ENCODE measurements at regions not wholly inside any gene's neighbourhood (a gene's known extent, or its start where the extent isn't known, plus 50 kb on each side); places are given as distances from the start of the nearest gene placed in this dataset.

DNA sequence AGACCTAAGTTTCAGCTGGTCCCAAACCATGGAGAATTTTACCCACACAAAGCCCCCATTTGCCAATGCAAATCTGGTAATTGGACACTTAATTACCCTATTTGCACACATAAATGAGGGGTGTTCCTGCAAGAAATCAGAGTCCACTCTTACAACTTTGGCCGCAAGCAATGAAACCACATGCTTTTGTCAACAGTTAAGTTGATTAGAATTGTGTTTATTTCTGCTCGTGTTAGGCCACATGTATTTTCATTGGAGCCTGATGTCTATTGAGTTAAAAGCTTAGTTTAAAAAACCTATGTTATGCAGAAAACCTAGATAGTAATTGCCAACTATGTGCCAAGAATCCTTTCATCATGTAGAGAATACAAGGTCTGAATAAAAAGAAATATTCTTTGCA is 153.8 kb upstream of the CMC1 start:
- DNase-seq (ENCODE audit: low read depth in 1 of 2, low spot score in 1 of 2) = no peak

DNA sequence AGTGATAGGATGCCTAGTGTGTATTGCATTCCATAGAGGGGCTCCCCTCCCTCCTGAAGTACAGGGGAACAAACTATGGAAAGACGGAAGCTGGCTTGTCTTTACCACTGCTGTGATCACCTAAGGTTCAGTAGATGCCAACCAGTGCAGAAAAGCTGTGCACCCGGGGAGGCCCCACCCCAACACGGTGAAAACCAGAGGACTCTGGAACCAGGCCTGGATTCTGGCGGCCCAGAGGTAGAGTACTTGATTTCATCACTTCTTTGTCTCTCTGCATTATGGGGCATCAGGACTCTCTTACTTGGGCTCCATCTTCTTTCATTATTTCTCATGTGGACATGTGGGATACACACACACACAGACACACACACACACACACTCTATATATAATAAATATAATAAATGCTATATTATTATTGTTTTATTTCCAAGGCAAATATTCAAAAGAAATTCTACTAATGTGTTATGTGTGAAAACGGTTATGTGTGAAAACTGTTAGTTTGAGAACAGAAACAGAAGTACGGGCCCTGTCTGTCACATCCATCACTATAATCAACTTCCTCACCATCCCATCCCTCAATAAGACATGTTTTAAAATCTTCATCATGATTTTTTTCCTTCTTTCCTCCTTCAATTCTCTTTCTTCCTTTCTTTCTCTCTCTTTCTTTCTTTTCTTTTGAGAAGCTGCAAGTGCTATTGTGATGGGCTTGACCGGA is 152.4 kb upstream of the CMC1 start:
- DNase-seq (ENCODE audit: low read depth in 1 of 2, low spot score in 1 of 2) = no peak

DNA sequence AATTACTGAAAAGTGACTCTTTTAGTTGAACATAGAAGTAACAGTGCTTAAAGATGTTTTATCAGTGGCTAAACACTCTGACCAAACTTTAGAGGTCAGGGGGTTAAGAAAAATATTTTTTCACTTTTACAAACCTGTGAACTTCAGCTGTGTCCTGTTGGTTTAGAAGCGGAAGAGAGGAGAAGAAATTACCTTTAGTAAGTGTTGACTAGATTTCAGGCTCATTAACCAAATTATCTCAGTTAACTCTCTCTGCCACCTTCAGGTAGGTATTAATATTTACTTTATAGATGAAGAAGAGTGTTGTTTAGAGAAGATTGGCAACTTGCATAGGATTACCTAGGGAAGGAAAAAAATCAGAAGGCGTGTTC is 151.9 kb upstream of the CMC1 start:
- no peak for DNase-seq (ENCODE audit: low read depth in 1 of 2, low spot score in 1 of 2)

DNA sequence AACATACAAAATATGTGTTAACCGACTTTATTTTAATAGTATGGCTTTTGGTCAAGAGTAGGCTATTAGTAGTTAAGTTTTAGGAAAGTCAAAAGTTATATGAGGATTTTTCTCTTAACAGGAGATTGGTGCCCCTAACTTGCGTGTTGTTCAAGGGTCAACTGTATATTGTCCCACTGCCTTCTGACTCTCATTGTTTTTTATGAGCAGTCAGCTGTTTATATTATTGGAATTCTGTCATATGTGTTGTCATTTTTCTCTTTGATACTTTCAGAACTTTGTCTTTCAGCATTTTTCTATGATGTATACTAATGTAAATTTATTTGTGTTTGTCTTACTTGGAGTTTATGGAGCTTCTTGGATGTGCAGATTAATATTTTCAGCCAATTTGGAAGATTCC is 142.1 kb upstream of the CMC1 start:
- DNase-seq (ENCODE audit: low read depth in 1 of 2, low spot score in 1 of 2) = no peak

DNA sequence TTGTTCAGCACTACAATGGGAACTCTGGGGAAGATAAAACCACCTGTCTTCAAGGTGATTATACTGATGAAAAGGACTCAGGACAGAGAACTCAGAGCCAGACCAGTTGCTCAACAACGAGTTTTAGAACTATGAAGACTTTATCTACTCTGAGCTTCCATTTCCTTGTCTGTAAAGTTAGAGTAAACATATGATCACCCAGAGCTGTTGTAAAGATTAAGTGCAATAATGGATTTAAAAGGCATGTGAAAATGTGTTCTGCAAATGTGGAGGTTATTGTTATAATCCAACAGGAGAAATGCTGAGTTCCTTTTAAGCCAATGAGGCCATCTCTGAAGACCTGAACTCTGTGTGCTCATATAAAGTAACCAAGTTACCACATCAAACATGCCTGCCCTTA is 139.7 kb upstream of the CMC1 start:
- DNase-seq (ENCODE audit: low read depth in 1 of 2, low spot score in 1 of 2) = no peak

DNA sequence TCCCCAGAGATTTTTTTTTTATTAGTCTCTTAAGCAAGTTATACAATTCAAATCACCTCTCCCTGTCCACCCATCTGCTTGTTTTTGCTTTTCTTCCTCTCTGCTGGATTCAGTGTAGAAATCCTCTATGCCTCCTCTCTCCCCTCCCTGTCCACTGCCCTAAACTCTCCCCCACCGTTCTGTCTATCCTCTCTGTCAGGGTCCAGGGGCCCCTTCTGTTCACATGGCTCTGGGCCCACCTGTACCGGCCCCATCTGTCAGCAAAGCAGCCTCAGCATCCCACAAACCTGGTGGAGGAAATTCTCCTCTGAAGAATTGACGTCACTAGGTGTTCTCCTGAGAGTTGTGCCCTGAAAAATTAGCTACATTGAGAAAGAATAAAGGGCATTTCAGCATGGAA is 137.6 kb upstream of the CMC1 start:
- no peak for DNase-seq (ENCODE audit: low read depth in 1 of 2, low spot score in 1 of 2)

DNA sequence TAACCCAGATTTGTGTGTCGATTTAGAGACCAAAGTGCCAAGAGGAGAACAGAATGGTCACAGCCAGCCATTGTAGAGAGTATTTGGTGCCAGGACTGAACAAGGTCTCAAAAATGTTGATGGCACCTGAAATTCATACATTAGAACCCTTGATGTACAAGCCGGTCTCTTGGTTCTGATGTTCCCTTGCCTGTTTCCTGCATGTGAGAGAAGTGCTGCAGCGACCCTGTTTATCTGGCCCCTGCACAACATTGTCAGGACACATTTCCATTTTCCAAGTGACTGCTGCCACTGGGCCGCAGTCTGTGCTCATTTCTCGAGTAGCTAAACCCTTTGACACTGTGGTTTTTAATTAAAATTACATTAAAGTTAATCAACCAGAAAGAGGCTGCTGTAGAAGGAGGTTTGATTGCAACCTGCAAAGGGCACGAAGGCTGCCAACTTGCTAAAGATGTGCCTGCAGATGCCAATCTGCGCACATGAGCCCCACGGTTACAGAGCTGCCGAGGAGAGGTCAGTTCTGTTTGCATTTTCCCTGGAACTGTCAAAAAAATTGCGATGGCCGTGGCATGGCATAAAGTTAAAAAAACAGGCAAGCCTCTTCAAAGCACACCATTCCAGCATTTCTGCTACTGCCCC is 136.4 kb upstream of the CMC1 start:
- DNase-seq (ENCODE audit: low read depth in 1 of 2, low spot score in 1 of 2) = no peak

DNA sequence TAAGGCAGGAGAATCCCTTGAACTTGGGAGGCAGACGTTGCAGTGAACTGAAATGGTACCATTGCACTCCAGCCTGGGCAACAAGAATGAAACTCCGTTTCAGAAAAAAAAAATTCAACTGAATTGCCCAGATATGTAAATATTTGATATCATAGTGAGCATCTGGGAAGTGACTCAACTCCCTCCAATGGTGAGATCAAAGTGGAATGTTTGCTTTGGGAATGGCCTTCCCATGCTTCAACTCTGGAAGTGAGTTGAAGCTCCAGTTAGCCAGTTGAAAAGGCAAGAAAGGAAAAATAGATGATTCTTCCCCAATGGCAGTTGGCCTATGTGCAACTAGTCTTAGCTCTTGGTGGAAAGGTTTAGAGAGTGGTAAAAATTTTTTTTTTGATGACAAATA is 131.6 kb upstream of the CMC1 start:
- DNase-seq (ENCODE audit: low read depth in 1 of 2, low spot score in 1 of 2) = no peak

DNA sequence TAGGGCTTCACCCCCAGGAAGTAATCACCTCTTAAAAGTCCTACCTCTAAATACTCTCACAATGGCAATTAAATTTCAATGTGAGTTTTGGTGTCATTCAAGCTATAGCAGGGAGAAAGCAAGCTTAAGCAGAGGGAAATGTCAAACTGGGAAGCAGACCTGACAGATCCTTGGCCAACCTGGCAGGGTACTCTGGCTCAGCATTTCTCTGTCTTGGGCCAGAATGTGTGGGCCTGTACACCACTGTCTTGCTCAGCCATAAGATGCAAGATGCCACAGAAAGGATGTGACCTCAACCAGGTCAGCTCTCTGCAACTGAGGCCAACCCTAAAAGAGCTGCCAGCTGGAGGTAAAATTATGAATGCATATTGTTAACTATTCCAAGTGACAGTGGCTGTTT is 130.6 kb upstream of the CMC1 start:
- DNase-seq (ENCODE audit: low read depth in 1 of 2, low spot score in 1 of 2) = no peak

DNA sequence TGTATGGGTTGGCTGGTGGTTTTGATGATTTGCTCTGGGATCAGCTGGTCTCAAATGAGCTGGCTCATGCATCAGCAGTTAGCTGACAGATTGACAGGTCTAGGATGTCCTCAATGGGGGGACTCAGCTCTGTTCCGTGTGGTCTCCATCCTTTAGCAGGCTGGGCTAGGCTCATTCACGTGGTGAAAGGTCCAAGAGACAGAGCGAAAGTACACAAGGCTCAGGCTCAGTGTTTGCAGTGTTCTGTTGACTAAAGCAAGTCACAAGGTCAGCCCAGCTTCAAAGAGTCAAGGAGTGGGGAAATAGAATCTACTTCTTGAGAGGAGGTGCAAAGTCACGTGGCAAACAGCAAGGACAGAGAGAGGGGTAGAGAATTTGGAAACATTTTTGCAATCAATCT is 126.5 kb upstream of the CMC1 start:
- no peak for DNase-seq (ENCODE audit: low read depth in 1 of 2, low spot score in 1 of 2)

DNA sequence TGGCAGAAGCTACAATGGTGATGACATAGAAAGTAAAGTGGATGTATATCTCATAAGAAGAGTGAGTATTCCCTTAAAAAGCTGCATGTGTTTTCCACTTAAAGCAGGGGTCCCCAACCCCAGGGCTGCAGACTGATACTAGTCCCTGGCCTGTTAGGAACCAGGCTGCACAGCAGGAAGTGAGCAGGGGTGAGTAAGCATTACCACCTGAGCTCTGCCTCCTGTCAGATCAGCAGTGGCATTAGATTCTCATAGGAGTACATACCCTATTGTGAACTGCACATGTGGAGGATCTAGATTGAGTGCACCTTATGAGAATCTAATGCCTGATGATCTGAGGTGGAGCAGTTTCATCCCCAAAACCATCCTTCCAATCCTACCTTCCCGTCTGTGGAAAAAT is 126.1 kb upstream of the CMC1 start:
- DNase-seq (ENCODE audit: low read depth in 1 of 2, low spot score in 1 of 2) = no peak

DNA sequence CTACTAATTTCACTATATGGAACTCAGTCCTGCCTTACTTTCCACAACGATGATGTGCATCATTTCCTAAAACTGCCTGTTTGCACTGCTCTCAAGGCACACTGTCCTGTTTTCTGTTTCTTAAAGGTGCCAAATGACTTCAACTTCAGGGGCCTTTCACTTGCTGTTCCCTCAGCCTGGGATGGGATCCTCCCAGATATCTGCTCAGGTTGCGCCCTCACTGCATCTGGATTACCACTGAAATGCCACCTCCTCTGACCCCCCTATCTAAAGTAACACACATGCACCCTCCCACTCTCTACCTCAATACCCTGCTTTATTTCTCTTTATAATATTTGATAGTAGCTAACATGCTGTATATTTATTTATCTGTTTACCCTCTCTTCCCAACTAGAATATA is 123.8 kb upstream of the CMC1 start:
- no peak for DNase-seq (ENCODE audit: low read depth in 1 of 2, low spot score in 1 of 2)

DNA sequence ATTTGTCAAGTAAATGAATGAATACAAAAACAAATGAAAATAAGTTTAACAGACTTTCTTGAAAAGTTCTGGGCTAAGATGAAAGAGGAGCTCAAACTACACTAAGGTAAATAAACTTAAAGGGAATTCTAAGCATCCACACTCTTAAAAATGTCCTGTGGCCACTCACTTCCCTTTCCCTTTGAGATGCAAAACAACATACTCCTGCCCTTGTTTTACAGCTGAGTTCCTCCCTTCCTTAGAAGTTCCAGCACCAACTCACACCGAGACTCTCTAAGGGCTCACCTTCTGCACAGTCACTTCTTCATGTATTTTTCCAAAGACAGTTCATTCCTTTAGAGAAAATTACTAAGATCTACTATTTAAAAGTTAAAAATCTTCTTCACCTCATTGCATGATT is 123.3 kb upstream of the CMC1 start:
- no peak for DNase-seq (ENCODE audit: low read depth in 1 of 2, low spot score in 1 of 2)

DNA sequence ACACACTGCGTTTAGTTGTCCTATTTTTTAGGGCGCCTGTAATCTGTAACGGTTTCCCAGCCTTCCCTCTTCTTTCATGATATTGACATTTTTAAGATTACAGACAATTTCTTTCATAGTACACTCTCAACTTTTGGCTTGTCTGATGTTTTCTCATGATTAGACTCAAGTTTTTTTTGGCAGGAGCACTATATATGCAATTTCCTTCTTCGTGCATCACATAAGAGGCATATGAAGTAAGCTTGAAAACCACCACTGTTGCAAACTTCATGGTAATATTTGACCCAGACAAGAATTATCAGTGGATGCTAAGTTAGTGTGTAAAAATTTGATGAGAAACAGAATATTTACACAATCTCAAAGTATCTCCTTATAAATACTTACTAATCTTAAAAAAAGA is 119.2 kb upstream of the CMC1 start:
- no peak for DNase-seq (ENCODE audit: low read depth in 1 of 2, low spot score in 1 of 2)

DNA sequence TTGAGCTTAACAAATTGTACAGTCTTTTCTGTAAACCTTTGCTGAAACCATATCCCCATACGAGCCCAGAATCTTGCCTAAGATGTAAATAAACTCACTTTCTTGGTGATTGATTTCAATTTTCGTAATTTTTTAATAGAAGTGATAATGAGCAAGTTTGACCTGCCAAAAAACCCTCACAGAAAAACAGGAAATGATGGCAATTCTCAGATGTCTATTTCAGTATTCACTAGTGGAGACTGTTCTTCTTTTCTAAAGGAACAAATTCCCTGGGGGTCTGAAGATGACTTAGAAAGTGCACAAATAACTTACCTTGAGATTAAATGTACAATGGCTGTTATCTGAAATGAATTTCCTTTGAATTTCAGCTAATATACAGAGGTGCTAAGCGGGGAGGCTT is 116.5 kb upstream of the CMC1 start:
- DNase-seq (ENCODE audit: low read depth in 1 of 2, low spot score in 1 of 2) = no peak

DNA sequence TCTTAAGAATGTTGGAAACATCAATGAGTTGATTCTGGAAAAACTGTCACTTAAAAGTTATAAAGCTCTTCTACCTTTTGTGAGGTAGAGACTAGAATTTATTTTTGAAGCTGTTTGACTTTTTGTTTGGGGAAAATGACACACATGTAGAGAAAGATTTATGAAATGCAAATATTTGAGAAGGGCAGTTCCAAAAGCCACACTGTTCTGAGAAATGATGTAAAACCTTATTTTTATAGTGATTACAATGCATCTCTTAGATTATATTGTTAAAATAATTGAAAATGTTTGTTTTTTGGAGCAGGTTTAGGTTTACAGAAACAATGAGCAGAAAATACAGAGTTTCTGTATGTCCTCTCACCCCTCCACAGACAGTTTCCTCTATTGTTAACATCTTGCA is 116.1 kb upstream of the CMC1 start:
- DNase-seq (ENCODE audit: low read depth in 1 of 2, low spot score in 1 of 2) = no peak

DNA sequence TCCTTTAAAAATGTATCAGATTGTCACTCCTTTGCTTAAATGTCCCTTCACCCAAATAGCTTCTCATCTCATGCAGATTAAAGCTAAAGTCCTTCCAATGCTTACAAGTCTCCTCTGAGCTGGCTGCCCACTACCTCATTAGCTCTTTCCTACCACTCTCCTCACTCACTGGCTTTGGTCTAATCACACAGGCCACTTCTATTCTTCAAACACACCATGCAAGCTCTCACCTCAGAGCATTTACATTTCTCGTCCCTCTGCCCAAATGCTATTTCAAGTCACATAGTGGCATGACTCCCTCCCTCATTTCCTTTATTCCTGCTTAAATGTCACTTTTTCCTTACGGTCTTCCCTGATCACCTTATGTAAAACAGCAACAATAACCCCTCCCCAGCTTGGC is 110.6 kb upstream of the CMC1 start:
- DNase-seq (ENCODE audit: low read depth in 1 of 2, low spot score in 1 of 2) = no peak

DNA sequence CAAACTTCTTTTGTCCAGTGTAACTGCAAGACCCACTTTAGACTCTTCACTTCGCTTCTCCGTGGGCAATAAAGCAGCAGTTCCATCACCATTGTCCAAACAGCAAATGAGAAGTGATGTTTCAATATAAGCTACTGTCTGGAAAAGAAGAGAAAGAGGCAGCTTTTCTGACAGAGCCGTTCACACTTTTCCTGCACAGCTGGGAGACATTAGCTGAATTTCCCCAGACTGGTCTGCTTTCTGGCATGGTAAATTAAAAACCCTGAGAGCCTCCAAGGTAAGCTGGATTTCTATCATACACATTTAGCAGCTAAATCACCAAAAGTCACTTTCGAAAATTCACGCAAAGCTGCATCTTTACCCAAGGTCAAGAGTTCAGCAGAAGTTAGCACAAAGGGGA is 108.5 kb upstream of the CMC1 start:
- DNase-seq (ENCODE audit: low read depth in 1 of 2, low spot score in 1 of 2) = no peak

DNA sequence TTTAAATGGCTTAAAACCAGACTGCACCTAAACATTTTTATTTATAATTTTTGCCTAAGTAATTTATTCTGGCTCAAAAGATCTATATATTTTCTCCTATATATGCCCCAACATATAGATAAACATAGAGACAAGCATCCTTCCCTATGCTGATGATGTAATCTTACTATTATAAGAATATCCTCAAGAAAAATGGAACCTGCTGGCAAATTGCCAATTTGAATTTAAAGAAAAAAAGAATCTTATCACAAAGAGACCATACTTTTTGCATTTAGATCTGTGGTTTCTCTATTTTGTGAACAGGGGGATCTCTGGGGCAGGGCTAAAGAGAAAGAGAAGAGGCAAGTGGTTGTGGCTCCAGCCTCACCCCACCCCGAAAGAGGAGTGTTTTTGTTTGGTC is 107.2 kb upstream of the CMC1 start:
- no peak for DNase-seq (ENCODE audit: low read depth in 1 of 2, low spot score in 1 of 2)

DNA sequence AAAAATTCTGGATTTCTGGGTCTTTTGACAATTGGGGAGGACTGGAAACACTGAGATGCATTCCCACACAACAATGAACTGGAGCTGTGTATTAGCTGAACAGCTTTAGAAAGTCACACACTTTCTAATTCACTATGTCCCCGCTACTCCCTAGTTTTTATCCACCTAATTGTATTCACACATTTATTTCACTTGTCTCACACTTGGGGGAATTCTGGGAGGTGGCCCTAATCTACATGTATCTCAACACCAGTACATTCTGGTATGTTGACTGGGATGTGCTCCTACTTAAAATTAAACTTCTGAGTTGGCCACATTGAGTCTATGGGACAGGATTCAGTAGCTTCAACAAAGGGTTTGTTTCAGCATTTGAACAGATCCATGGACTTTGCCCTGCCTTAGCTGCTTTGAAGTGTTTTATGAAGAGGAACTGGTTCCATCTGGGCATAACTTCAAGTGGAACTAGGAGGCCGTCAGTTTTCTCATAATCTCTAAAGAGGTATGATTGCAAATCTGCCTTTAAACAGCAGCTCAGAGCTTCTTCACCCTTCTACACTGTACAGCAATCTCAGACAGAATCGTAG is 106.5 kb upstream of the CMC1 start:
- DNase-seq (ENCODE audit: low read depth in 1 of 2, low spot score in 1 of 2) = no peak

DNA sequence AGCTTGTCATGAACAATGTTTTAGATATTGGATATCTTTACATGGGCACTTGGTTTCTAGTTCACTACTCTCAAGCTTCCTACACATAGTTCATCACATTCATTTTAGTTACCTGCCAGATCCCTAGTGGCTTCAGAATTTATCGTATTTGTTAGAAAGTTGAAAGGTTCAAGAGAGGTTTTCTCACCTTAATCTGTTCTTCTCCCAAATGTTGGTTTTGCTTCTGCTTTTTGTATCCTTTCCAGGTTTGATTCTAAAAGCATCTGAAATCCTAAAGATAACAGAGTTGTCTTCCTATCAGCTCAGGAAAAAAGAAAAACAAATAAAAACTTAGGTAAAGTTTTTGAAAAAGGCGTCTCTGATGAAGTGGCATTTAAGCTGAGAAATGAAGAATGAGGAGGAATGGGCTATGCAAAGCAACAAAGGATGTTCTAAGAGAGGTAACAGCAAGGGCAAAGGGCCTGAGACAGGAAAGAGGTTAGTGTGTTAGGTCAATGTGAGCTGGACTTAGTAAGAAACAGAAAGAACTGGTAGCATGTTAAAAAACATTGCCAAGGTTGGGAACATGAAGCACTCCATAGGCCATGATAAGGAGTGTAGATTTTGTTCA is 104.7 kb upstream of the CMC1 start:
- DNase-seq (ENCODE audit: low read depth in 1 of 2, low spot score in 1 of 2) = no peak

DNA sequence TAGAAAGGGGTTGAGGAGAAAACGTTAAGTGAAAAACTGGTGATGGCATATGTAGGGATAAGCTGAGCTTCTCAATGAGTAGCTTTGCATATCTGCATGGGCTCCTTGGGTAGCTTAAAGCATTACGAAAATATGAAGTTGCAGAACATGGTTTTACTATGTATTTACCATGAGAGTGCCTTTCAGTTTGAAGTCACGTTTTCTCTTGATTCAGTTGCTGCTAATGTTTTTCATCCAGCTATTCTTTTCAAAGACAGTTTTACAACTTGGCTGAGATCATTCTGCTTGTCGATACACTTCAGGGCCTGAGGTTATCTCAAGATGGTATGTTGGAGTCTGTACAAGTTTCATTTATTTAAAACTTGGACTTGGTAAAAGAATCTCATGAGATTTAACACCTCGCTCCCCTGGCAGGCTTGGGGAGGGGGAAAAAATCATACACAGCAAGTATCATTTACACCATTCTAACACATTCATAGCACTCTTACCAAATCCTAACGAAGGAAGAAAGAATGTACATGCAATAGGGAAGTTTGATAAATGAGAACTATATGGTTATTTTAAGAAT is 103.3 kb upstream of the CMC1 start:
- no peak for DNase-seq (ENCODE audit: low read depth in 1 of 2, low spot score in 1 of 2)
